Chondrocyte (in vitro differentiated cells): ENCODE measurements at regions not wholly inside any gene's neighbourhood (a gene's known extent, or its start where the extent isn't known, plus 50 kb on each side); places are given as distances from the start of the nearest gene placed in this dataset.

Experiments used
- DNase-seq: peaks from one replicate; pipeline ENCODE4 v3.0.0; 2021; ENCODE audit warnings: mixed read lengths, low spot score
- H3K27ac Mint-ChIP-seq: one replicate; pipeline ENCODE4 v1.8.0; 2021; ENCODE audit warnings: mild to moderate bottlenecking, moderate library complexity, mixed read lengths; ENCODE audit not compliant: unreplicated experiment
- H3K27me3 Mint-ChIP-seq: 2 replicates; pipeline ENCODE4 v1.8.0; 2021; ENCODE audit warnings: low read depth, mixed read lengths
- H3K36me3 Mint-ChIP-seq: 2 replicates; pipeline ENCODE4 v1.8.0; 2021; ENCODE audit warnings: low read depth, mixed read lengths
- H3K4me1 Mint-ChIP-seq: 2 replicates; pipeline ENCODE4 v1.8.0; 2021; ENCODE audit warnings: low read depth, mild to moderate bottlenecking, mixed read lengths
- H3K4me3 Mint-ChIP-seq: one replicate; pipeline ENCODE4 v1.8.0; 2021; ENCODE audit warnings: mild to moderate bottlenecking, moderate library complexity, mixed read lengths; ENCODE audit not compliant: unreplicated experiment
- H3K9me3 Mint-ChIP-seq: 2 replicates; pipeline ENCODE4 v1.8.0; 2021; ENCODE audit warnings: low read depth, mixed read lengths
- TF ChIP-seq, protein P1 (sequence below): fragments of 200-600 bp; sonication (generic); IDR thresholded peaks from 2 replicates; pipeline ENCODE4 v1.5.0; 2021; ENCODE audit warnings: antibody characterized with exemption, mild to moderate bottlenecking, moderate library complexity

DNA sequence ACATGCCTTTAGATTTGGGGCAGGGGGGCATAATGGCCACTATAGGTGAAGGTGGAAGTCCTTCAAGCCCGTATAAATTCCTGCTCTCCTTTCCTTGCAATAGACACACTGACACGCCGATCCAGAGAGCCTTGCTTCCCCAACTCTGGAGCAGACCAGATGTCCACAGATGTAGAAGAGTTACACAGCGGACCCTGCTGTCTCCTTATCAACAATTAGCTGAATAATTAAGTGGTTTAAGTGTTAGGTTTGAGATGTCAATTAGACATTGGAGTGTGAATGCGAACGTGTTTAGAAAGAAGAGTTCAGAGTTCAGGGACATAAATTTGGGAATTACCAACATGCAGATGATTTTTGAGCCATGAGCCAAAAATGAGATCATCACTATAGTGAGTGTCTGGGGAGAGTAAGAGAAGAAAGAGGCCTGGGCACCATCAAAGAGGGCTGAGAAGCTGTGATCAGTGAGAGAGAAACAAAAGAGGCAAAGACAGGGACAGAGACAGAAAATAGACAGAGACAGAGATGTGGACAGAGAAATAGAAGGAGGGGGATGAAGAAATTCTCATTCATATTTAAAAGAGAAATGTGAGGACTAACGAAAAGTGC is 734.4 kb upstream of the ADAMTS16 start:
- Mint-ChIP-seq H3K27me3 (peaks cover 1% of the 10 kb centered on the region), H3K4me3 (no peak overlapping the region), H3K4me1 (no peaks in the 10 kb centered on the region), H3K9me3 (no peaks in the 10 kb centered on the region), H3K36me3 (no peaks in the 10 kb centered on the region), H3K27ac (no peak overlapping the region)
- TF ChIP-seq, protein P1, sequence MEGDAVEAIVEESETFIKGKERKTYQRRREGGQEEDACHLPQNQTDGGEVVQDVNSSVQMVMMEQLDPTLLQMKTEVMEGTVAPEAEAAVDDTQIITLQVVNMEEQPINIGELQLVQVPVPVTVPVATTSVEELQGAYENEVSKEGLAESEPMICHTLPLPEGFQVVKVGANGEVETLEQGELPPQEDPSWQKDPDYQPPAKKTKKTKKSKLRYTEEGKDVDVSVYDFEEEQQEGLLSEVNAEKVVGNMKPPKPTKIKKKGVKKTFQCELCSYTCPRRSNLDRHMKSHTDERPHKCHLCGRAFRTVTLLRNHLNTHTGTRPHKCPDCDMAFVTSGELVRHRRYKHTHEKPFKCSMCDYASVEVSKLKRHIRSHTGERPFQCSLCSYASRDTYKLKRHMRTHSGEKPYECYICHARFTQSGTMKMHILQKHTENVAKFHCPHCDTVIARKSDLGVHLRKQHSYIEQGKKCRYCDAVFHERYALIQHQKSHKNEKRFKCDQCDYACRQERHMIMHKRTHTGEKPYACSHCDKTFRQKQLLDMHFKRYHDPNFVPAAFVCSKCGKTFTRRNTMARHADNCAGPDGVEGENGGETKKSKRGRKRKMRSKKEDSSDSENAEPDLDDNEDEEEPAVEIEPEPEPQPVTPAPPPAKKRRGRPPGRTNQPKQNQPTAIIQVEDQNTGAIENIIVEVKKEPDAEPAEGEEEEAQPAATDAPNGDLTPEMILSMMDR: no peak
- no peak for DNase-seq

DNA sequence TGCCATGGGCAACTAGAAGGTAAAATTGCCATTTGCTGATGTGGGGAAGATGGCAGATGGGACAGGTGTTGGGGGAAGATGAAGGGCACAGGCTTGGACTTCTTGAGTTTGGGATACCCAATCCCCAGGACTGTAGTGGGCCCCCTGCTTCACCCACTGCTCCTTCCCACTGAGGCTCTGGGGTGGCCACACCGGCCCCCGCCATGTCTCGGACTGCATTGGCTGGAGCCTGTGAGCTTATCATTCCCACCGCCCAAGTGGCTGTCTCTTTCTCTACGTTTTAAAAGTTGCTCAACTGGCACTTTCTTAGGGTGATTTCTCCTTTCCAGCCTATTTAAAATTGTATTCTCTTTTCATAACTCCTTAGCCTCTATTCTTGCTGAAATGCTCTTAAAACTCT is 730.0 kb upstream of the ADAMTS16 start:
- no peak overlapping the region for H3K27ac Mint-ChIP-seq
- no peak for DNase-seq
- H3K9me3 Mint-ChIP-seq: peaks cover 5% of the 10 kb centered on the region
- no peaks in the 10 kb centered on the region for H3K36me3 Mint-ChIP-seq
- TF ChIP-seq, protein P1: no peak
- H3K4me3 Mint-ChIP-seq: no peak overlapping the region
- peaks cover 1% of the 10 kb centered on the region for H3K27me3 Mint-ChIP-seq
- H3K4me1 Mint-ChIP-seq: no peaks in the 10 kb centered on the region

GRCh38 chr5:4411664-4412063 is 728.5 kb upstream of the ADAMTS16 start:
- Mint-ChIP-seq H3K27ac (no peak overlapping the region), H3K4me1 (no peaks in the 10 kb centered on the region), H3K36me3 (no peaks in the 10 kb centered on the region), H3K9me3 (peaks cover 5% of the 10 kb centered on the region), H3K4me3 (no peak overlapping the region), H3K27me3 (peaks cover 1% of the 10 kb centered on the region)
- TF ChIP-seq, protein P1: no peak
- no peak for DNase-seq

DNA sequence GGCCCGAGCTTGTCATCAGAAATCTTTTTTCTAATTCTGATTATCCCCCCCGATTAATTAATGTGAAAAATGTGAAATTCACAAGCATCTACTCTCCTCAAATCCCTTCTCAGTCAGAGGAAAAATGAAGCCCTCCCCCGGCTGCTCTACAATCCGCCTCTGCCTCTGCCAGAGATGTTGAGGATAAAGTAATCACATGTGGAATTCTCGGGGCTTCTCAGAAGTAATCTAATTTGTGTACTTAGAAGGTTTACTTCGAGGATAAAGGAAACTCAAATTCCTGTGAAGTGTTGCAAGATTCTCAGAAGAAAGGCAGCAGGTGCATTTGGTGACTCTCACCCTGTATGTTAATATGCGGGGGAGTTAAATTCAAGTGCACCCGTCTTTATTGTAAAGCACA is 726.1 kb upstream of the ADAMTS16 start:
- peaks cover 5% of the 10 kb centered on the region for H3K9me3 Mint-ChIP-seq
- H3K27me3 Mint-ChIP-seq: peaks cover 1% of the 10 kb centered on the region
- TF ChIP-seq, protein P1: no peak
- H3K4me3 Mint-ChIP-seq: no peak overlapping the region
- no peaks in the 10 kb centered on the region for H3K4me1 Mint-ChIP-seq
- DNase-seq: no peak
- H3K27ac Mint-ChIP-seq: no peak overlapping the region
- no peaks in the 10 kb centered on the region for H3K36me3 Mint-ChIP-seq

DNA sequence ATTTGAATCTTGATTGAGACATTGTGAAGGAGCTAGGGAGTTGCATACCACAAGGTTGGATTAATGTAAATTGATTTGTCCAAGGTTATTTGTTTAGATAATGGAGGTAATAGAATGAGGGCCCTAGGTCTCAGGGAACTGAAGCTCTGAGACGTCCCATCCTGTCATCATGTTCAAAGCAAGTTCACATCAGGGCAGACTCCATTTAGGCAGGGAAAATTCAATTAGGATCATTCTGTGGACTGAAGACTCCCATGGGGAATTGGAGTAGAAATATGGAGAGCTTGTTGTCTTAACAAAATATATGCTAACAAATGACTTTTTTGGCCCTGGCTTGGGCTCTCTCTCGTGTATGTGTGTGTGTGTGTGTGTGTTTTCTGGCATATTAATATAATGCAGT is 722.0 kb upstream of the ADAMTS16 start:
- Mint-ChIP-seq H3K27me3 (no peaks in the 10 kb centered on the region), H3K36me3 (no peaks in the 10 kb centered on the region), H3K27ac (no peak overlapping the region), H3K4me3 (no peak overlapping the region), H3K4me1 (no peaks in the 10 kb centered on the region), H3K9me3 (peaks cover 5% of the 10 kb centered on the region)
- TF ChIP-seq, protein P1: no peak
- no peak for DNase-seq
